Motor neuron (in vitro differentiated cells): ENCODE measurements at regions not wholly inside any gene's neighbourhood (a gene's known extent, or its start where the extent isn't known, plus 50 kb on each side); places are given as distances from the start of the nearest gene placed in this dataset.
"Not testable (repeated sequence)": the region's sequence is repeated elsewhere in the genome, so short reads cannot be mapped to it uniquely, and the experiment has no call there.

Experiments
- ATAC-seq, 8 experiments: fragments of 200-7000 bp; cut with Tn5 transposase; replicated peaks in 6 of 8; 2 replicates each; pipeline ENCODE4 v1.8.0; 2021; ENCODE audit warnings: mild to moderate bottlenecking in 8 of 8, moderate library complexity in 8 of 8
- H3K27ac ChIP-seq, 2 donors: fragments of 250-450 bp; sonication (Bioruptor Pico); 2 replicates each; pipeline ENCODE4 v1.9.0; 2021; ENCODE audit warnings: antibody characterized with exemption in 2 of 2, mild to moderate bottlenecking in 2 of 2, moderate library complexity in 1 of 2
- H3K4me1 ChIP-seq, 2 donors: fragments of 250-450 bp; sonication (Bioruptor Pico); replicated peaks in 1 of 2; 2 replicates each; pipeline ENCODE4 v1.6.1; 2021; ENCODE audit warnings: antibody characterized with exemption in 2 of 2, mild to moderate bottlenecking in 2 of 2, moderate library complexity in 1 of 2
- H3K4me3 ChIP-seq, 5 donors: fragments of 250-450 bp; sonication (Bioruptor Pico); 2 replicates each; pipeline ENCODE4 v1.9.0; 2021; ENCODE audit warnings: antibody characterized with exemption in 5 of 5, mild to moderate bottlenecking in 5 of 5, moderate library complexity in 4 of 5
- WGBS, 10 experiments: fragments of 450-650 bp; shearing (Covaris generic); methylation state at CpG; one replicate each; pipeline ENCODE4 v1.0.0; 2022; 5-methylcytosine and 5-hydroxymethylcytosine counted together
- in situ Hi-C, 9 experiments: fragments of 400-800 bp; cut with MboI; loops; one replicate each; pipeline ENCODE4 v1.15.0; 2021; ENCODE audit warnings: low sequenced_read_pairs in 9 of 9, low pct_unique_long_range_greater_than_20kb in 2 of 9; ENCODE audit not compliant: unreplicated experiment in 9 of 9

DNA sequence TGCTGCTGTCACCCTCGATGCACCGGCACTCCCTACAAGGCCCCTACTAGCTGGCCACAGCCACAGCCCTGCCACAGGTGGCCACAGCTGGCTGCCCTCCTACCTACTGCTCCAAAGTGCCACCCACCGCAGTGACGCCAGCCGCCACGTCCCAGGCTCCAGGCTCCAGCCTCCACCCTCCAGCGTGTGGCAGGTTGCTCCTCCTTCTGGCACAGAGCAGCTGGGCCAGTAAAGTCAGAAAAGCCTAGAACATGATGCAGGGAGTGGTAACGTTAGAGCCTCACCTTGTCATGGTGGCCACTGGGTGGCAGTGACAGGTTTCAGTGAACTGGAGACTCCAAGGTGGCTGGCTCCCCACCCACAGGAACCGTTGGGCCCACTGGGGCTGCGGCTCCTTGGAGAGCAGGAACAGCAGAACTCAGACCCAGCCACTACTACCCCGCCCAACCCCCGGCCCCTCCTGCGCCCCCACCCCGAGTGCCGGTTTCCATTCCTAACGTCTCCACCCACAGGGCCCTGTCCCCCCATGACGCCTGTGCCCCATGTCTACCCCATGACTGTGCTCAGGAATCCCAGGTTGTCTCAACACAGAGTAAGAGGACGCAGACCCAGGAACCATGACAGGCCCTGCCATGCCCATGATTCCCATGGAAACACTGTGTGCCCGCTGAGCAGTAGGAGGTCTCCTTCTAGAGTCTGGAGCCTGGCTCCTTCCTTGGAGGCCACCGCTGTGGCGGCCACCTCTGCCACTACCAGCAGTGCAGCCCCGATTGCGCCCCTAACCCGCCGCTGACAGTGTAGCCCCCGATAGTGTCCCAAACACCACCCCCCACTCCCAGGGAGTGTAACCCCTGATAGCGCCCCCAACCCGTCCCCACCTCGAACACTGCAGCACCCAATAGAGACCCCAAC, 52.3 kb upstream of the ZNF33B start:
- WGBS, 10 experiments: 68 to 92% (median 74%) methylated on average over 4 to 8 of the region's 29 CpGs; no CpG with 5 or more reads in 7 of the 10 experiments
- Histone ChIP-seq H3K4me1 (no peaks in the 10 kb centered on the region), H3K4me3 (no peak overlapping the region), H3K27ac (no peak overlapping the region)
- in situ Hi-C loops: no loop called here
- no peak for ATAC-seq

DNA sequence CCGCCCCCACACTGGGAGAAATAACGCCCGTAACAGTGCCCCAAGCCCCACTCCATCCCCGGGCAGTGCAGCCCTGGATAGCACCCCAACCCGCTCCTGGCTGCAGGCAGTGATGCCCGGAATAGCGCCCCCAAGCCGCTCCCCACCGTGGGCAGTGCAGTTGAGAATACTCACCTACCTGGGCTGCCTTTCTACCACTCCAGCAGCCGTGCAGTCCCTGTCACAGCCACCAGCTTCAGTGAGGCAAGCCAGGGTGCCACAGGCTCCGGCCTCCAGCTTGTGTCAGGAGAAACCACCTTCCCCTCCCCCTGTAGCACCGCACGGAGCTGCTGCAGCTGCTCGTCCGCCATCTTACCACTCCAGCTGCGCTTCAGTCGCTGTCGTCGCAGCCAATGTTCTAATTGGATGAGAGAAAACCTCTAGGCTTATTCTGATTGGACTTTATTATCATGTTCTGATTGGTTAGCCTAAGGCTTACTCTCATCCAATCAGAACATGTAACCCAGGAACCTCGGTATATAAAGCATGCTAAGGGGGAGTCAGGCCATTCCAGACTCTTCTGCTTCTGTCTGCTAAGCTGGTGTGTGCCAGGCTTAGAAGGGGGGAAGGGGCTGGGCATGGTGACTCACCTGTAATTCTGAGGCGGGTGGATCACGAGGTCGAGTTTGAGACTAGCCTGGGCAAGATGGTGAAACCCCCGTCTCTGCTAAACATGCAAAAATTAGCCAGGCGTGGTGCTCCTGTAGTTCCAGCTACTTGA, 53.2 kb upstream of the ZNF33B start:
- in situ Hi-C loops: no loop called here
- no peak overlapping the region for H3K4me3 ChIP-seq

DNA sequence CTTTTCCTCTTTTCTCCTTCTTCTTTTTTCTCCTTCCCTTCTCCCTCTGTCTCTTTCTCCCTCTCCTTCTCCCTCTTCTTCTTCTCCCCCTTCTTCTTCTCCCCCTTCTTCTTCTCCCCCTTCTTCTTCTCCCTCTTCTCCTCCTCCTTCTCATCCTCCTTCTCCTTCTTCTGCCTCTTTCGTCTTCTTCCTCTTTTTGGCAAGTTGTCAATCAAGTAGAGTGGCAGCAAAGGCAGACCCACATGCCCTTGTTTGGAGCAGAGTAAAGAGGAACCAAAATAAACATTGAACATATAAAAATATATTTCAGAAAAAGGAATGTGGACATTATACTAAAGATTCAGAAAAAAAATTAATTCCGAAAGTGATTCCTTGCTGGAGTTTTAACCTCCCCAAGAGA, 59.6 kb upstream of the ZNF33B start:
- H3K4me3 ChIP-seq: no peak overlapping the region
- no peaks in the 10 kb centered on the region for H3K4me1 ChIP-seq
- H3K27ac ChIP-seq: no peak overlapping the region
- 0 to 90% (median 52%) methylated on average over 1 to 2 of the region's 2 CpGs for WGBS, 10 experiments
- ATAC-seq: no peak
- in situ Hi-C loops: no loop called here

More for the DNA sequence above, 53.2 kb upstream of the ZNF33B start:
- 41 to 100% (median 70%) methylated on average over 3 to 6 of the region's 25 CpGs; no CpG with 5 or more reads in 3 of the 10 experiments for WGBS, 10 experiments
- Histone ChIP-seq H3K4me1 (no peaks in the 10 kb centered on the region), H3K27ac (no peak overlapping the region)
- no peak for ATAC-seq

DNA sequence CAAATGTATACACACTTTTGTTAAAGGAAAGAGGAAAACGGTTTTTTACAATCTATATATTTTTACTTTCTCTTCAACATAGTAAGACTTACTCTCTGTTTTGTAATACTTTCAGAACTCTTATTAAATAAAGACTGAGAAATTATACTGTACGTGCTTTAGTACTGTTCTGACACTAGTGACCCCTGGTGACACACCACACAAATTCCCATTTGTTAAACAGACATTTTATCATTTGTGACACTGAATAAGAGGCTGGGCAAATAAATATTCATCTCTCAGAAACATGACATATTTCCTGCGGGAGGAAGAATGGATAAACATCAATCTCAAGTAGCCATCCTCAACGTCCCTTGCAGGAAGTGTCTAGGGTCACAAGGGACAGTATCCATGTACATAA, 68.9 kb upstream of the ZNF33B start:
- Histone ChIP-seq H3K27ac (no peak overlapping the region), H3K4me1 (no peaks in the 10 kb centered on the region), H3K4me3 (no peak overlapping the region)
- in situ Hi-C loops: no loop called here
- ATAC-seq: peak in 2 of 8 experiments; percentile 52 to 67
- WGBS, 10 experiments: 0 to 45% (median 29%) methylated on average over 1 to 4 of the region's 4 CpGs

DNA sequence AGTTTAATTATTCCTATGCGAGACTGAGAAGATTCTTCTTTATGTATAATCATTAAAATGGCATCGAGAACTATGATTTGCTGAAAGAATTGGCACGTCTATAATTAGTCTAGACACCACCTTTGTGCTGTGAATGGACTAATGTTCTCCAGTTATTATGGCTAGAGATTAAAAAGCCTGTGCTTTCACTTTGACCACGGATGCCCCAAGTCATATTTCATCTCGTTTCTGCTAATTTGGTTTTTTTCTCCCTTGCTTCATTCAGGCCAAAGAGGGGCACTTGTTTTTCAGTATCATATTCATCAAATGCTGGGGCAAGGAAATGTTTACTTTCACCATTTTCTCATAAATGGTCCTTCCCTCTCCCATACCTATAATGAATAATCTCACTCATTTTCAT, 63.3 kb upstream of the BMS1 start:
- H3K4me3 ChIP-seq, H3K27ac ChIP-seq, H3K4me1 ChIP-seq, in situ Hi-C loops: not testable (repeated sequence)
- ATAC-seq: peak in 4 of 8 experiments; percentile 39 to 67 (median 52)
- WGBS, 10 experiments: 17 to 64% (median 34%) methylated on average over 1 to 5 of the region's 5 CpGs; no CpG with 5 or more reads in 1 of the 10 experiments

DNA sequence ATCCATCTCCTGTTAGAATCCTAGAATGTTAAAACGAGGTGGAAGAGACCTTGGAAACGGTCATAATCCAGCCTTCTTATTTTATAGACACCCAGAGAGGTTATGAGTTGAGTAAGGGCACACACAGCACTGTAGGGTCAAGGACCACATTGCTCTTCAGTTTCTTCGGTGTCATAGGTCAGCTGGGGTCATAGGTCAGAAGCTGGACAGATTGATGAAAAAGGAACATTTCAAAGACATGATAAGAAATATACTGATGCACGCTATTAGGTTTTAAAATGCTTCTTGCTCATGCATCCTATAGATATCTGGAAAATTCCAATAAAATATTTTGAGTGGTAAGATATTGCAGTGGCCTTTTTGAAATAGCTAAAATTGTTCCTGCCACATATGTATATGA, 60.0 kb upstream of the BMS1 start:
- ATAC-seq: no peak
- WGBS, 10 experiments: 0 to 52% (median 21%) methylated on average over 1 to 4 of the region's 4 CpGs
- Histone ChIP-seq H3K27ac (no peak overlapping the region), H3K4me1 (no peaks in the 10 kb centered on the region), H3K4me3 (no peak overlapping the region)
- in situ Hi-C loops: no loop called here

DNA sequence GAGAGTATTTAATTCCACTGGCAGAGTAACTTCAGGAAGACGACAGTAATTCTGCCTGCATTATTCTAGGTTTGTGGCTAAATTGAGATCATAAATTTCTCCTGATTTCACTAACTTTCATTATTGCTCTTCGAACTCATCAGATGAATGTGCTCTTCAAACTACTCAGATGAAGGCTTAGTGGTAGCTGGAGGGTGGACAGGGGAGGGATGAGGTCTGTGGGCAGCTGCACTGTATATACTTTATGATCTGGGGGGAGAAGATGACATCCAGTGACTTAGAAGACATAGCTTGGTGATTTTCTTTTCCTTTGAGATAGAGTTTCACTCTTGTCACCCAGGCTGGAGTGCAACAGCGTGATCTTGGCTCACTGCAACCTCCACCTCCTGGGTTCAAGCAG, 59.0 kb upstream of the BMS1 start:
- H3K27ac ChIP-seq, H3K4me1 ChIP-seq, H3K4me3 ChIP-seq, ATAC-seq, in situ Hi-C loops: not testable (repeated sequence)
- WGBS, 10 experiments: 0 to 46% (median 15%) methylated on average over 1 to 2 of the region's 3 CpGs; no CpG with 5 or more reads in 2 of the 10 experiments

DNA sequence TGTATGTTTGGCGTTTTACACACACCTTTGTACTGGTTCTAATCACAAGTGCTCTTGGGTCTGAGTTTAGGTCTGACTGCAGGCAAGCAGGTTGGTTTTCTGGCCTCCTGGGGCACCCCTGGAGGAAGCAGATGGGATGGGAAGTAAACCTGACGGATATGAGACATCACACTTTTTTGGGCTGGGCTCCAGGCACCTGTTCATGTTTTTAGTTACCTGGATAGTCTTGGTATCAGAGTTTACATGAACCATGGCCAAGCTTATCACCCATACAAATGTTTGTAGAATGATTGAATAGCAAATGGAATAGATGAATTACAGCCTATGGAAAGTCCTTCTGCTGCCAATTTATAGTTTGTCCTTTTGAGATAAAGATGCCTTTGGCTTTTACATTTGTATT, 57.9 kb upstream of the BMS1 start:
- ATAC-seq, in situ Hi-C loops, H3K4me3 ChIP-seq, H3K4me1 ChIP-seq, H3K27ac ChIP-seq: not testable (repeated sequence)
- WGBS, 10 experiments: 0 to 78% (median 8%) methylated on average over 1 to 2 of the region's 2 CpGs; no CpG with 5 or more reads in 3 of the 10 experiments

DNA sequence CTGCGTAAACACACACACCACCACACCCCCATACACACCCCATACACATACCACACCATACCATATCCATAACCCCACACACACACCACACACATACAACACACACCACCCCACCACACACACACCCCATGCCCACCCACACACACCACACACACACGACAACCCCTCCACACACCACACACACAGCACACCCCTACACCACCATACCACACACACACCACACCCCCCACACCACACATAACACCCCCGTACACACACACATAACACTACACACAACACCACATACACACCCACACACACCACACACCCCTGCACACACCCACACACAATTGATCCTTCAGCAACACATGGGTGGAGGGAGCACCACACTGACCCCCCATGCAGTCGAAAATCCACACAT, 50.3 kb upstream of the BMS1 start:
- H3K4me3 ChIP-seq: no peak overlapping the region
- H3K4me1 ChIP-seq: no peaks in the 10 kb centered on the region
- 33 to 83% (median 60%) methylated on average over 1 to 2 of the region's 4 CpGs; no CpG with 5 or more reads in 5 of the 10 experiments for WGBS, 10 experiments
- ATAC-seq: no peak
- in situ Hi-C loops: no loop called here
- no peak overlapping the region for H3K27ac ChIP-seq
